ENCODE measurements at regions not wholly inside any gene's neighbourhood (a gene's known extent, or its start where the extent isn't known, plus 50 kb on each side); places are given as distances from the start of the nearest gene placed in this dataset.

- DNase-seq (ENCODE audit: low read depth, low spot score): no peak
Observed at GRCh38 chr4:71156616-71157015, 163.2 kb downstream of the DCK start.

GRCh38 chr4:71162386-71162785 is 168.9 kb downstream of the DCK start:
- DNase-seq (ENCODE audit: low read depth, low spot score): no peak

- no peak for DNase-seq (ENCODE audit: low read depth, low spot score)
Observed at GRCh38 chr4:71163317-71163716, 169.9 kb downstream of the DCK start.

- DNase-seq (ENCODE audit: low read depth, low spot score): no peak
Observed at GRCh38 chr4:71167083-71167482, 171.7 kb upstream of the SLC4A4 start.

GRCh38 chr4:71171592-71171991 is 167.2 kb upstream of the SLC4A4 start:
- DNase-seq (ENCODE audit: low read depth, low spot score): no peak

- no peak for DNase-seq (ENCODE audit: low read depth, low spot score)
Observed at GRCh38 chr4:71181332-71181731, 157.5 kb upstream of the SLC4A4 start.

GRCh38 chr4:71184195-71184781 is 154.5 kb upstream of the SLC4A4 start:
- DNase-seq (ENCODE audit: low read depth, low spot score): no peak

GRCh38 chr4:71185037-71185436 is 153.8 kb upstream of the SLC4A4 start:
- DNase-seq (ENCODE audit: low read depth, low spot score): no peak

GRCh38 chr4:71186257-71186565 is 152.6 kb upstream of the SLC4A4 start:
- DNase-seq (ENCODE audit: low read depth, low spot score): no peak

GRCh38 chr4:71186566-71187403 is 152.0 kb upstream of the SLC4A4 start:
- DNase-seq (ENCODE audit: low read depth, low spot score): peak; percentile 49

- peak; percentile 43 for DNase-seq (ENCODE audit: low read depth, low spot score)
Observed at GRCh38 chr4:71187404-71188155, 151.2 kb upstream of the SLC4A4 start.

- DNase-seq (ENCODE audit: low read depth, low spot score): peak; percentile 30
Observed at GRCh38 chr4:71188156-71188640, 150.6 kb upstream of the SLC4A4 start.

GRCh38 chr4:71188951-71189350 is 149.9 kb upstream of the SLC4A4 start:
- no peak for DNase-seq (ENCODE audit: low read depth, low spot score)

- DNase-seq (ENCODE audit: low read depth, low spot score): no peak
Observed at GRCh38 chr4:71189471-71189870, 149.3 kb upstream of the SLC4A4 start.

- DNase-seq (ENCODE audit: low read depth, low spot score): no peak
Observed at GRCh38 chr4:71194454-71194853, 144.4 kb upstream of the SLC4A4 start.

- peak; percentile 23 for DNase-seq (ENCODE audit: low read depth, low spot score)
Observed at GRCh38 chr4:71195924-71196323, 142.9 kb upstream of the SLC4A4 start.

- DNase-seq (ENCODE audit: low read depth, low spot score): no peak
Observed at GRCh38 chr4:71198958-71199357, 139.9 kb upstream of the SLC4A4 start.

GRCh38 chr4:71201057-71201456 is 137.8 kb upstream of the SLC4A4 start:
- DNase-seq (ENCODE audit: low read depth, low spot score): no peak

- DNase-seq (ENCODE audit: low read depth, low spot score): no peak
Observed at GRCh38 chr4:71201817-71202576, 136.8 kb upstream of the SLC4A4 start.

- no peak for DNase-seq (ENCODE audit: low read depth, low spot score)
Observed at GRCh38 chr4:71202705-71203104, 136.1 kb upstream of the SLC4A4 start.

- no peak for DNase-seq (ENCODE audit: low read depth, low spot score)
Observed at GRCh38 chr4:71204056-71204455, 134.8 kb upstream of the SLC4A4 start.

GRCh38 chr4:71206763-71207162 is 132.1 kb upstream of the SLC4A4 start:
- no peak for DNase-seq (ENCODE audit: low read depth, low spot score)
